HEK293T (cell line): ENCODE measurements at regions not wholly inside any gene's neighbourhood (a gene's known extent, or its start where the extent isn't known, plus 50 kb on each side); places are given as distances from the start of the nearest gene placed in this dataset.

Source experiments
- ARNT ChIP-seq: fragments of 450-650 bp; IDR thresholded peaks from 2 replicates; pipeline ENCODE4 v1.6.1; 2017; ENCODE audit warnings: mild to moderate bottlenecking
- BHLHE40 ChIP-seq: fragments of 450-650 bp; IDR thresholded peaks from 2 replicates; pipeline ENCODE4 v1.6.1; 2016; ENCODE audit warnings: mild to moderate bottlenecking, moderate library complexity, borderline replicate concordance
- CTBP1 ChIP-seq: fragments of 450-650 bp; IDR thresholded peaks from 2 replicates; pipeline ENCODE4 v1.6.1; 2016; ENCODE audit warnings: borderline replicate concordance
- ELF4 ChIP-seq: fragments of 450-650 bp; IDR thresholded peaks from 2 replicates; pipeline ENCODE4 v1.6.1; 2017; ENCODE audit warnings: antibody characterized with exemption
- FOXA1 ChIP-seq: fragments of 450-650 bp; IDR thresholded peaks from 2 replicates; pipeline ENCODE4 v1.6.1; 2016; ENCODE audit warnings: mild to moderate bottlenecking
- FOXK2 ChIP-seq: fragments of 450-650 bp; IDR thresholded peaks from 2 replicates; pipeline ENCODE4 v1.6.1; 2016; ENCODE audit warnings: mild to moderate bottlenecking
- FOXM1 ChIP-seq: fragments of 450-650 bp; IDR thresholded peaks from 2 replicates; pipeline ENCODE4 v1.6.1; 2017; ENCODE audit warnings: mild to moderate bottlenecking, borderline replicate concordance
- HDGF ChIP-seq: fragments of 450-650 bp; IDR thresholded peaks from 2 replicates; pipeline ENCODE4 v1.6.1; 2017; ENCODE audit warnings: antibody characterized with exemption, borderline replicate concordance
- LEF1 ChIP-seq: fragments of 450-650 bp; IDR thresholded peaks from 2 replicates; pipeline ENCODE4 v1.6.1; 2017; ENCODE audit warnings: mild to moderate bottlenecking, borderline replicate concordance
- NFRKB ChIP-seq: fragments of 450-650 bp; IDR thresholded peaks from 2 replicates; pipeline ENCODE4 v1.6.1; 2016; ENCODE audit warnings: mild to moderate bottlenecking, moderate library complexity
- SP1 ChIP-seq: fragments of 450-650 bp; IDR thresholded peaks from 2 replicates; pipeline ENCODE4 v1.6.1; 2017
- SUZ12 ChIP-seq: fragments of 450-650 bp; IDR thresholded peaks from 2 replicates; pipeline ENCODE4 v1.6.1; 2016; ENCODE audit warnings: mild to moderate bottlenecking
- TARDBP ChIP-seq: fragments of 450-650 bp; IDR thresholded peaks from 2 replicates; pipeline ENCODE4 v1.6.1; 2016

- TF ChIP-seq BHLHE40 (no peak), SUZ12 (no peak), FOXM1 (no peak), SP1 (no peak), CTBP1 (no peak), ELF4 (no peak), FOXK2 (no peak), ARNT (no peak), FOXA1 (no peak), HDGF (no peak), TARDBP (no peak), LEF1 (no peak), NFRKB (no peak)
These were observed 997.9 kb downstream of the SUCLG1 start for GRCh38 chr2:83461135-83461534.
